ENCODE measurements at regions not wholly inside any gene's neighbourhood (a gene's known extent, or its start where the extent isn't known, plus 50 kb on each side); places are given as distances from the start of the nearest gene placed in this dataset.
"Not testable (repeated sequence)": the region's sequence is repeated elsewhere in the genome, so short reads cannot be mapped to it uniquely, and the experiment has no call there.

GRCh38 chr16:29170393-29171119 is 185.7 kb downstream of the LAT start:
- TF ChIP-seq CTCF, POLR2A (IDR thresholded peaks at IDR 0.05): not testable (repeated sequence)

All from uterus (tissue), 2 donors.